ENCODE measurements at regions not wholly inside any gene's neighbourhood (a gene's known extent, or its start where the extent isn't known, plus 50 kb on each side); places are given as distances from the start of the nearest gene placed in this dataset.
"Not testable (repeated sequence)": the region's sequence is repeated elsewhere in the genome, so short reads cannot be mapped to it uniquely, and the experiment has no call there.

GRCh38 chr14:35174342-35174741 lies 52.0 kb downstream of the PRORP start:
- Histone ChIP-seq H4K20me1 (ENCODE audit: low read length) (no peaks in the 10 kb centered on the region), H2AFZ (ENCODE audit: low read length) (no peak overlapping the region), H3K9me3 (ENCODE audit: low read length) (no peaks in the 10 kb centered on the region), H3K9ac (ENCODE audit: low read length) (no peak overlapping the region), H3K9me2 (replicated peaks; ENCODE audit: low read length) (no peaks in the 10 kb centered on the region), H3K4me3 (ENCODE audit: low read length) (no peak overlapping the region), H3K27me3 (ENCODE audit: low read length) (no peaks in the 10 kb centered on the region), H3K4me1 (ENCODE audit: insufficient read depth, low read length) (no peaks in the 10 kb centered on the region), H3K36me3 (ENCODE audit: low read depth, low read length) (no peaks in the 10 kb centered on the region), H3F3A (ENCODE audit: low read length, unreplicated experiment) (no peaks in the 10 kb centered on the region), H3K79me2 (ENCODE audit: low read length) (no peaks in the 10 kb centered on the region), H3K27ac (ENCODE audit: low read length) (no peak overlapping the region), H3K4me2 (ENCODE audit: low read length) (no peak overlapping the region)
- TF ChIP-seq EZH2phosphoT487 (IDR thresholded peaks at IDR 0.05; ENCODE audit: borderline replicate concordance, low read length) (no peak), CTCF (conservative IDR thresholded peaks at IDR 0.05; ENCODE audit: low read depth, low read length) (no peak), EZH2 (IDR thresholded peaks at IDR 0.05; ENCODE audit: low read length, unreplicated experiment) (no peak)
- BruUV-seq (replicated peaks): no TSS peak
- ChIA-PET CTCF (no interaction called here), POLR2A (ENCODE audit: unreplicated experiment) (no interaction called here)
- ATAC-seq: no peak
- no peak for DNase-seq
- intact Hi-C loops (cut with micrococcal nuclease): no loop called here

GRCh38 chr14:35180179-35180578 lies 57.8 kb downstream of the PRORP start:
- CTCF ChIA-PET: no interaction called here
- ATAC-seq: no peak

GRCh38 chr14:35184891-35185290 lies 62.5 kb downstream of the PRORP start:
- H3K9me3 ChIP-seq (ENCODE audit: low read length); H3K4me1 ChIP-seq (ENCODE audit: insufficient read depth, low read length); H3F3A ChIP-seq (ENCODE audit: low read length, unreplicated experiment); DNase-seq; H3K9me2 ChIP-seq (replicated peaks; ENCODE audit: low read length); H3K27me3 ChIP-seq (ENCODE audit: low read length); H3K4me3 ChIP-seq (ENCODE audit: low read length); POLR2A ChIA-PET (ENCODE audit: unreplicated experiment); H3K4me2 ChIP-seq (ENCODE audit: low read length); H3K79me2 ChIP-seq (ENCODE audit: low read length); ATAC-seq; H4K20me1 ChIP-seq (ENCODE audit: low read length); H3K36me3 ChIP-seq (ENCODE audit: low read depth, low read length); intact Hi-C loops (cut with micrococcal nuclease); BruUV-seq (replicated peaks); H3K27ac ChIP-seq (ENCODE audit: low read length); H3K9ac ChIP-seq (ENCODE audit: low read length); H2AFZ ChIP-seq (ENCODE audit: low read length): not testable (repeated sequence)
- CTCF ChIA-PET: interaction anchor here (1.0 kb wide), 1 partner anchor 367 kb away, joined by 4 read pairs; no protein-coding TSS in a partner anchor

More at GRCh38 chr14:35180179-35180578, 57.8 kb downstream of the PRORP start:
- no peak overlapping the region for H3K9ac ChIP-seq (ENCODE audit: low read length)
- no peaks in the 10 kb centered on the region for H3K4me1 ChIP-seq (ENCODE audit: insufficient read depth, low read length)
- H3K27me3 ChIP-seq (ENCODE audit: low read length): no peaks in the 10 kb centered on the region
- H3K4me2 ChIP-seq (ENCODE audit: low read length): no peak overlapping the region
- no peaks in the 10 kb centered on the region for H4K20me1 ChIP-seq (ENCODE audit: low read length)
- H2AFZ ChIP-seq (ENCODE audit: low read length): no peak overlapping the region
- no peak overlapping the region for H3K4me3 ChIP-seq (ENCODE audit: low read length)
- no peaks in the 10 kb centered on the region for H3K9me2 ChIP-seq (replicated peaks; ENCODE audit: low read length)
- no TSS peak for BruUV-seq (replicated peaks)
- no peak overlapping the region for H3K27ac ChIP-seq (ENCODE audit: low read length)
- DNase-seq: no peak
- H3K36me3 ChIP-seq (ENCODE audit: low read depth, low read length): no peaks in the 10 kb centered on the region
- TF ChIP-seq CTCF (conservative IDR thresholded peaks at IDR 0.05; ENCODE audit: low read depth, low read length) (no peak), EZH2 (IDR thresholded peaks at IDR 0.05; ENCODE audit: low read length, unreplicated experiment) (no peak), EZH2phosphoT487 (IDR thresholded peaks at IDR 0.05; ENCODE audit: borderline replicate concordance, low read length) (no peak)
- H3K79me2 ChIP-seq (ENCODE audit: low read length): no peaks in the 10 kb centered on the region
- H3F3A ChIP-seq (ENCODE audit: low read length, unreplicated experiment): no peaks in the 10 kb centered on the region
- intact Hi-C loops (cut with micrococcal nuclease): no loop called here
- H3K9me3 ChIP-seq (ENCODE audit: low read length): no peaks in the 10 kb centered on the region
- POLR2A ChIA-PET (ENCODE audit: unreplicated experiment): no interaction called here

Data from PC-3 (cell line).